ENCODE measurements at regions not wholly inside any gene's neighbourhood (a gene's known extent, or its start where the extent isn't known, plus 50 kb on each side); places are given as distances from the start of the nearest gene placed in this dataset.

- no peak for DNase-seq
Observed at GRCh38 chr16:80171199-80171598, 369.6 kb upstream of the DYNLRB2 start.

GRCh38 chr16:80167657-80168390 is 373.0 kb upstream of the DYNLRB2 start:
- no peak for DNase-seq

- DNase-seq = no peak
Observed at GRCh38 chr16:80166082-80166481, 374.7 kb upstream of the DYNLRB2 start.

- no peak for DNase-seq
Observed at GRCh38 chr16:80164966-80165550, 375.7 kb upstream of the DYNLRB2 start.

GRCh38 chr16:80163339-80163738 is 377.5 kb upstream of the DYNLRB2 start:
- DNase-seq = no peak

- DNase-seq = no peak
Observed at GRCh38 chr16:80161799-80162739, 378.7 kb upstream of the DYNLRB2 start.

- no peak for DNase-seq
Observed at GRCh38 chr16:80158766-80159165, 382.0 kb upstream of the DYNLRB2 start.

- DNase-seq = no peak
Observed at GRCh38 chr16:80151722-80152111, 389.1 kb upstream of the DYNLRB2 start.

GRCh38 chr16:80150978-80151721 is 389.6 kb upstream of the DYNLRB2 start:
- no peak for DNase-seq

GRCh38 chr16:80148826-80149225 is 392.0 kb upstream of the DYNLRB2 start:
- no peak for DNase-seq

- no peak for DNase-seq
Observed at GRCh38 chr16:80147026-80147655, 393.7 kb upstream of the DYNLRB2 start.

- DNase-seq = no peak
Observed at GRCh38 chr16:80144191-80144590, 396.6 kb upstream of the DYNLRB2 start.

GRCh38 chr16:80142940-80143339 is 397.9 kb upstream of the DYNLRB2 start:
- no peak for DNase-seq

GRCh38 chr16:80142281-80142680 is 398.5 kb upstream of the DYNLRB2 start:
- no peak for DNase-seq

- no peak for DNase-seq
Observed at GRCh38 chr16:80129791-80130190, 411.0 kb upstream of the DYNLRB2 start.

- no peak for DNase-seq
Observed at GRCh38 chr16:80125677-80126076, 415.1 kb upstream of the DYNLRB2 start.

GRCh38 chr16:80123189-80123588 is 417.6 kb upstream of the DYNLRB2 start:
- no peak for DNase-seq

- DNase-seq = no peak
Observed at GRCh38 chr16:80122115-80122514, 418.7 kb upstream of the DYNLRB2 start.

- DNase-seq = no peak
Observed at GRCh38 chr16:80121522-80121909, 419.3 kb upstream of the DYNLRB2 start.

- DNase-seq = no peak
Observed at GRCh38 chr16:80120899-80121521, 419.8 kb upstream of the DYNLRB2 start.

GRCh38 chr16:80117556-80118130 is 423.1 kb upstream of the DYNLRB2 start:
- no peak for DNase-seq

GRCh38 chr16:80116711-80117110 is 424.1 kb upstream of the DYNLRB2 start:
- no peak for DNase-seq

Data from CD4-positive, alpha-beta T cell treated with Interleukin-4 for 1 hour (primary cell).